T47D (cell line): ENCODE measurements at regions not wholly inside any gene's neighbourhood (a gene's known extent, or its start where the extent isn't known, plus 50 kb on each side); places are given as distances from the start of the nearest gene placed in this dataset.

ENCODE experiments used
- DNase-seq, 2 experiments: peaks; one replicate each; pipeline versions ENCODE4 v3.0.0 to v3.0.0-alpha.2; 2011 to 2012; ENCODE audit warnings: low read depth in 1 of 2, low spot score in 1 of 2
- JUND ChIP-seq: IDR thresholded peaks from 2 replicates; pipeline ENCODE4 v1.6.1; 2012; ENCODE audit warnings: low read depth
- in situ Hi-C: cut with HindIII; loops from 2 replicates; pipeline ENCODE4 v1.10.0; 2016; ENCODE audit warnings: low sequenced_read_pairs, low pct_unique_long_range_greater_than_20kb

DNA sequence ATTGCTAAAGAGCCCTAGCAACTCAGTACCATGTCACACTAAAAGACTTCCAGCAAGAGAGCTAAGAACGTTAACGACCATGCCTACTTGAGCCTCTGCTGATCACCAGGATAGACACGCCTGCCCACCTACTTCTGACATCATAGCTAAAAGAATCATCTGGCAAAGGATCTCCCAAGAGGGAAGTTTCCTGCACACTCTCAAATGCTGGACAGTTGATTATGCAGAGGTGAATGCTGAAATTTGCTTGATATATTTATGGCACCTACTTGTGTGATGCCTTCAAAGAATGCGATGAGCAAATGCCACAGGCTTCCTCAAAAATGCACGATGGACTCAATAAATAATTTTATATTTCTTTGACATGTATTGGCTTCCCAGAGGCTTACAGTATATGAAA is 113.6 kb downstream of the GALC start:
- in situ Hi-C loops: no loop called here
- no peak for DNase-seq
- no peak for TF ChIP-seq JUND

DNA sequence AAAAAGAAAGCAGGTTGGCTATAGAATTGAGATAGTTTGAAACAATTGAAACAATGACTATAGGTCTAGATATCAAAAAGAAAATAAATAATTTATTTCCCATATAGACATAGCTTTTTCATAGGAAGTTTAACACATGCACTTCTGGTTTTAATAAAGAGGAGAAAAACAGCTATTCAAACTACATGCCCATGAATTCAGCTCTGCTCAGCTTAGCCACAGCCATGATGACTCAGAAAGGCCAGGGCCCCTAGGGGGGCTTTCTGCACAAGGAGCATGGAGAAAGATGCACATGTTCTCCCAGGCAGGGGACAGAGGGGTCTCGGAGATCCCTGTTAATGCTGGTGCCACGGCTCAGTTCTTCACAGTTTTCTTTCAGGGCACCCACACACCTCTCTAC is 114.0 kb downstream of the GALC start:
- no peak for TF ChIP-seq JUND
- no peak for DNase-seq
- in situ Hi-C loops: no loop called here

GRCh38 chr14:87877877-87878276 is 115.1 kb downstream of the GALC start:
- TF ChIP-seq JUND: no peak
- DNase-seq: no peak
- in situ Hi-C loops: no loop called here

- TF ChIP-seq JUND: no peak
- in situ Hi-C loops: no loop called here
- DNase-seq: no peak
Observed at GRCh38 chr14:87874676-87875075, 118.3 kb downstream of the GALC start.

- in situ Hi-C loops: no loop called here
- DNase-seq: no peak
- TF ChIP-seq JUND: no peak
Observed at GRCh38 chr14:87873741-87874140, 119.2 kb downstream of the GALC start.

DNA sequence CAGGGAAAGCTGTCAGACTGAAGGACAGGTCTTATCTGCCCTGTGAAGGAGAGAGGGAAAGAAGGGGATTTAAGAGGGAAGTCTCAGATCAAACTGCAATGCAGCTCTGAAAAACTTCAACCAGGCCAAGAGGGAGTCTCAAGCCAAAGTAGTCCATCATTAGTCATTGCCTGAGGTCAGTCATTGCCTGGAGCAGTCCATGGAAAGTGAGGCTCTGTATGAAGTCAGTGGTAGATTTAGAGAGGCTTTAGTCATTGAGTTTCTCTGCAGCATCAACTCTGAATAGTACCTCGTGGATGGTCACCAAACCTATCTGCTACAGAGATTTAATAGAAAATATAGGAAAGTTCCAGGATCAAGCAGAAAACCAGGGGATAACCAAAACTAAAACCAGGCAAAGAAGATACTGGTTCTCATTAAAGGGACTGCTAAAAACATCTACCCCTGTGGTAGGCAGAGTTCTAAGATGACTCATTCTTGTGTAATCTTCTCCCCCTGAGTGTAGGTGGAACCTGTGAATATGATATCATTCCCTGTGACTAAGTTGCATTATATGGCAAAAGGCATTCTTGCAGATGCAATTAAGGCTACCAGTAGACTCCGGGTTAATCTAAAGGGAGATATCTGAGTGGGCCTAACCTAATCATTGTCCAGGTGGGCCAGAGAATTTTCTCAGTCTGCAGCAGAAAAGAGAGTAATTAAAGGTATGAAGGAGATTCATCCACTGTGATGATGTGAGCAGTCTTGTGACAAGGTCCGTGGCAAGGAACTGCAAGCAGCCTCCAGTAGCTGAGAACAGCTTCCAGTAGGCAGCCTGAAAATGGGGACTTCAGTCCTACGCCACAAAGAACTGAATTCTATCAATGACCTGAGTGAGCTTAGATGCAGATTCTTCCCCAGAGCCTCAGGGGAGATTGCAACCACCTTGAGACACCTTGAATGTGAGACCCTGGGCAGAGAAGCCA is 123.1 kb downstream of the GALC start:
- no peak for DNase-seq
- TF ChIP-seq JUND: no peak
- in situ Hi-C loops: no loop called here

GRCh38 chr14:87868920-87869319 is 124.1 kb downstream of the GALC start:
- in situ Hi-C loops: no loop called here
- no peak for TF ChIP-seq JUND
- no peak for DNase-seq

DNA sequence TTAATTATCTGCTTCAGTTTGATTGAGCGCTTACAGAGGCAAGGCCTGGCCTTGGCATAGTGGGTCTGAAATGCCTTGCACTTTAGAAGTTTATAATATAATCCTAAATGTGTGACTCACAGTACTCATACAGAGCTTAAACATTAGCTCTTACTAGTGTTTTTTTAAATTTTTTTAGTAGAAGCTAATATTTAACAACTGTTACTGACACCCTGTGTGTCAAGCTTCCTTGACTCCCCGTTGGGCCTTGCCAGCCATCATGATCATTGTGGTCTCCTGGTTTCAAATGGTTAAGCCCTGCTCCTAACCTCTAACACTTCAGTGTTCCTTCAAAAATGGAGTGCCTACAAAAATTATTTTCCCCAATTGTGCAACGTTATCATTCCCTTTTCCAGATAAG is 126.9 kb downstream of the GALC start:
- no peak for DNase-seq
- in situ Hi-C loops: no loop called here
- no peak for TF ChIP-seq JUND

DNA sequence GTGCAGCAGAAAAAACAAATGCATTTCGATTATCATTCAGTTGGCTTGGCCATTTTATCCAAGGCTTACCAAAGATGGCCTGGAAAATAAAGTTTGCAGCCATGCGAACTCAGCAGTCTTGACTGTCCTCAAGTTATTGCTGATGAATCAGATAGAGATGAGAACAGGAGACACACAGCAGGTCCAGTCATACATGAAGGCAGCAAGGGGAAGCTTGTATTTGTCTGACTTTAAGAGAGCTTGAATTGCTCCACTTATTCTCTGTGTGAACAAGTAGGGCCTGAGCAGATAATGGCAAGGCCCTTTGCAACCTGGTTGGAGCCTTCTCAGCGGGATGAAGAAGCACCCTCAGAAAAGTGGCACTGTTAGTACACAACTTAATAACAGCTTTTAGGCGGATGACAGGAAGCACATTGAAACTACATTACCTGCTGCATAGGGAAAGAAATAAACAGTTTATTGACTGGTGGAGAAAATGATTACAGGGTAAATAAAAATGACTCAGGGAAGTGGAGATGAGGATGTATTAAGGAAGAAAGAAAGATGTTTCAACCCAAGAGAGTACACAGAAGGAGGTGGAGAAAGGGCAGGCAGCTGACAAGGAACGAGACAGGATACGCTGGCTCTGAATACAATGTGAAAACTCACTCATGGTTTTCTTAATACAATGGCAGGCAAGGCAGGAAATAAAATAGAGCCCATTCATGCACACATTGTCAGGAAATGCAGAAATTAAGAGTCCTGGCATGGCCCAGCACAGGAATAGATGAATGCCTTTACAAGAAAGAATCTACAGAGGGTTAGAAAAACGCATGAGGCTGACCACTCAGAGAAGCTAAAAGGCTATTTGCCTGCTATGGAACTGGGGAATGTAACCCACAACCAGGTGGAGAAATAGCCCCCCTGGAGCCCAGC is 128.4 kb downstream of the GALC start:
- in situ Hi-C loops: no loop called here
- DNase-seq: no peak
- TF ChIP-seq JUND: no peak

DNA sequence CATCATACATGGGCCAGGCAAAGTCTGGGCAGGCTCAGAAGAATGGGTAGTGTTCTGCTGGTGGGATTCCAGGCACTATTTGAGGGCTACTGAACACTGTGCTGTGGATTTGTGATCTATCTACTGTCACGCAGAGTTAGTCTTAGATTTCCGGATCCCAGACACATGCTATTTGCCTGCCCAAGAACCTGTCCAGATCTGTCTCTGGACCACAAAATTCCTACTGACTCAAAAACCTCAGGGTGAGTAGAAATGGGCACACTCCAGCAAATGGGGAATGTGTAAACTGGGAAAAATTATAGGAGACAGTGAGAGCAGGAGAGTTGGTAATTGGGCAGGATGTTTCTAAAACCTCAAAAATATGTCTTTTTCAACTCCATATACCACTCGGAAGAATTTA is 129.9 kb downstream of the GALC start:
- TF ChIP-seq JUND: no peak
- DNase-seq: no peak
- in situ Hi-C loops: no loop called here

DNA sequence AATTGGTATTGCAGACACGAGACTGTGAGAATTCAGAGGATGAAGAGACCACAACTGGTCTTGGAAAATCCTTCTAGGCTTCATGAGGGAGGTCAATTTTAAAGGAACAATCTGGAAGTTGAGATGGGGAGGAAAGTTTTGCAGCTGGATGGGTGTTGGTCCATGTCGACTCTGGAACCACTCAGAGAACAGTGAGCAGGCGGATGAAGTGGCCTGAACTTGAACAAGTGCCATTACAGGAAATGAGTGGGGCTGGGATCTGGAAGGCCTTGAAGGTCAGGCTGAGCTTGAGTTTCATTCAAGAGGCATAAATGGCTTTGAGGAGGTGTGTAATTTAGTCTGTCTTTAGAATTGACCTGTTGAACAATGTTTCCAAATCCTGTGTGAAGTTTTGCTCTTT is 140.9 kb downstream of the GALC start:
- in situ Hi-C loops: no loop called here
- TF ChIP-seq JUND: no peak

GRCh38 chr14:87851190-87851589 is 141.8 kb downstream of the GALC start:
- in situ Hi-C loops: no loop called here
- TF ChIP-seq JUND: no peak
- DNase-seq: no peak

More for the DNA sequence above, 140.9 kb downstream of the GALC start:
- DNase-seq: no peak
